Hepatocyte (in vitro differentiated cells): ENCODE measurements at regions not wholly inside any gene's neighbourhood (a gene's known extent, or its start where the extent isn't known, plus 50 kb on each side); places are given as distances from the start of the nearest gene placed in this dataset.

Experiments used
- DNase-seq: peaks from one replicate; pipeline ENCODE4 v3.0.0-alpha.2; 2016; ENCODE audit warnings: low spot score
- H2AFZ ChIP-seq: fragments of 200-600 bp; sonication (generic); 2 replicates; pipeline ENCODE4 v1.6.0; 2016; ENCODE audit warnings: antibody characterized with exemption, mild to moderate bottlenecking
- H3K27ac ChIP-seq: fragments of 200-600 bp; sonication (generic); 2 replicates; pipeline ENCODE4 v1.5.1; 2016; ENCODE audit warnings: mild to moderate bottlenecking
- H3K27me3 ChIP-seq: fragments of 200-600 bp; sonication (generic); 2 replicates; pipeline ENCODE4 v1.6.1; 2016
- H3K36me3 ChIP-seq: fragments of 200-600 bp; sonication (generic); replicated peaks from 2 replicates; pipeline ENCODE4 v1.5.1; 2016; ENCODE audit warnings: low read depth; ENCODE audit not compliant: insufficient read depth
- H3K4me1 ChIP-seq: fragments of 200-600 bp; sonication (generic); 2 replicates; pipeline ENCODE4 v1.5.1; 2016; ENCODE audit warnings: mild to moderate bottlenecking, moderate library complexity; ENCODE audit not compliant: insufficient read depth
- H3K4me2 ChIP-seq: fragments of 200-600 bp; sonication (generic); 2 replicates; pipeline ENCODE4 v1.6.0; 2016
- H3K4me3 ChIP-seq: fragments of 200-600 bp; sonication (generic); 2 replicates; pipeline ENCODE4 v1.5.1; 2016; ENCODE audit warnings: mild to moderate bottlenecking
- H3K79me2 ChIP-seq: fragments of 200-600 bp; sonication (generic); 2 replicates; pipeline ENCODE4 v1.6.0; 2017; ENCODE audit warnings: mild to moderate bottlenecking
- H3K9me2 ChIP-seq: fragments of 200-600 bp; sonication (generic); replicated peaks from 2 replicates; pipeline ENCODE4 v1.6.0; 2017; ENCODE audit warnings: mild to moderate bottlenecking; ENCODE audit not compliant: insufficient read depth
- H3K9me3 ChIP-seq: fragments of 200-600 bp; sonication (generic); 2 replicates; pipeline ENCODE4 v1.5.1; 2016; ENCODE audit warnings: low read depth, mild to moderate bottlenecking
- H4K20me1 ChIP-seq: fragments of 200-600 bp; sonication (generic); 2 replicates; pipeline ENCODE4 v1.6.0; 2016; ENCODE audit warnings: mild to moderate bottlenecking; ENCODE audit not compliant: insufficient read depth, poor library complexity, severe bottlenecking
- EZH2 ChIP-seq: fragments of 200-600 bp; sonication (generic); IDR thresholded peaks from 2 replicates; pipeline ENCODE4 v1.6.1; 2016; ENCODE audit warnings: antibody characterized with exemption, mild to moderate bottlenecking, borderline replicate concordance
- EZH2phosphoT487 ChIP-seq: fragments of 200-600 bp; sonication (generic); IDR thresholded peaks from one replicate; pipeline ENCODE4 v1.6.1; 2018; ENCODE audit warnings: antibody characterized with exemption, mild to moderate bottlenecking, low read depth, moderate library complexity; ENCODE audit not compliant: unreplicated experiment, severe bottlenecking
- WGBS: methylation state at CpG from one replicate; pipeline ENCODE4 v1.1.6; 2016; ENCODE audit warnings: low lambda C conversion rate; ENCODE audit errors: missing lambda C conversion rate; 5-methylcytosine and 5-hydroxymethylcytosine counted together
- TF ChIP-seq, protein P1 (sequence below): fragments of 200-600 bp; sonication (generic); IDR thresholded peaks from 2 replicates; pipeline ENCODE4 v1.5.1; 2016; ENCODE audit warnings: antibody characterized with exemption, mild to moderate bottlenecking; ENCODE audit not compliant: poor library complexity

DNA sequence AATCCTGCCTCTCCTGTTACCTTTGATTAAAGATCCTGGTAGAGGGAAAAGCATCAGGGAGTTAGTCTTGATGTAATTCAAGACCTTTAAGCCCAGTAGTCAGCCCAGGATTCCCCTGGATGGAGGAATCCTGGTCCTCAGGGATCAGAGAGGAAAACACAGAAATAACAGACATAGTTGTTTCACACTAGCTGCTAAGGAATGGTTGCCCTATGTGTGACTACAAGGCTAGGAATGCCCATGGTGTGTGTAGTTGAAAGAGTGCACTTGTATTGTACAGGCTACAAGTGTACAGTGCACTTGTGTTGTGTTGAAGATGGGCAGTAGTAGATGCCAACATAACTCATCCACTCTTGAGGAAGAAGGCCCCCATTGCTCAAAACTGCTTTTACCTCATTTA lies 226.8 kb downstream of the AASDHPPT start:
- Histone ChIP-seq H2AFZ (no peak overlapping the region), H3K4me1 (no peaks in the 10 kb centered on the region), H3K9me3 (no peaks in the 10 kb centered on the region), H3K27ac (no peak overlapping the region), H3K4me2 (no peak overlapping the region), H3K4me3 (no peak overlapping the region), H3K36me3 (no peaks in the 10 kb centered on the region), H4K20me1 (no peaks in the 10 kb centered on the region), H3K79me2 (no peaks in the 10 kb centered on the region), H3K9me2 (no peaks in the 10 kb centered on the region), H3K27me3 (no peaks in the 10 kb centered on the region)
- no peak for DNase-seq
- TF ChIP-seq, protein P1, sequence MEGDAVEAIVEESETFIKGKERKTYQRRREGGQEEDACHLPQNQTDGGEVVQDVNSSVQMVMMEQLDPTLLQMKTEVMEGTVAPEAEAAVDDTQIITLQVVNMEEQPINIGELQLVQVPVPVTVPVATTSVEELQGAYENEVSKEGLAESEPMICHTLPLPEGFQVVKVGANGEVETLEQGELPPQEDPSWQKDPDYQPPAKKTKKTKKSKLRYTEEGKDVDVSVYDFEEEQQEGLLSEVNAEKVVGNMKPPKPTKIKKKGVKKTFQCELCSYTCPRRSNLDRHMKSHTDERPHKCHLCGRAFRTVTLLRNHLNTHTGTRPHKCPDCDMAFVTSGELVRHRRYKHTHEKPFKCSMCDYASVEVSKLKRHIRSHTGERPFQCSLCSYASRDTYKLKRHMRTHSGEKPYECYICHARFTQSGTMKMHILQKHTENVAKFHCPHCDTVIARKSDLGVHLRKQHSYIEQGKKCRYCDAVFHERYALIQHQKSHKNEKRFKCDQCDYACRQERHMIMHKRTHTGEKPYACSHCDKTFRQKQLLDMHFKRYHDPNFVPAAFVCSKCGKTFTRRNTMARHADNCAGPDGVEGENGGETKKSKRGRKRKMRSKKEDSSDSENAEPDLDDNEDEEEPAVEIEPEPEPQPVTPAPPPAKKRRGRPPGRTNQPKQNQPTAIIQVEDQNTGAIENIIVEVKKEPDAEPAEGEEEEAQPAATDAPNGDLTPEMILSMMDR = no peak
- no peak for TF ChIP-seq EZH2
- TF ChIP-seq EZH2phosphoT487 = no peak

GRCh38 chr11:106305458-106305857 lies 228.0 kb downstream of the AASDHPPT start:
- Histone ChIP-seq H3K27me3 (no peaks in the 10 kb centered on the region), H3K4me3 (no peak overlapping the region), H3K27ac (no peak overlapping the region), H3K79me2 (no peaks in the 10 kb centered on the region), H2AFZ (no peak overlapping the region), H3K4me2 (no peak overlapping the region), H3K4me1 (no peaks in the 10 kb centered on the region), H4K20me1 (no peaks in the 10 kb centered on the region), H3K36me3 (no peaks in the 10 kb centered on the region), H3K9me2 (no peaks in the 10 kb centered on the region), H3K9me3 (no peaks in the 10 kb centered on the region)
- WGBS = 50% methylated on average over 1 of the region's 1 CpG
- no peak for DNase-seq
- TF ChIP-seq EZH2phosphoT487 (no peak), EZH2 (no peak)
- TF ChIP-seq, protein P1 = no peak

DNA sequence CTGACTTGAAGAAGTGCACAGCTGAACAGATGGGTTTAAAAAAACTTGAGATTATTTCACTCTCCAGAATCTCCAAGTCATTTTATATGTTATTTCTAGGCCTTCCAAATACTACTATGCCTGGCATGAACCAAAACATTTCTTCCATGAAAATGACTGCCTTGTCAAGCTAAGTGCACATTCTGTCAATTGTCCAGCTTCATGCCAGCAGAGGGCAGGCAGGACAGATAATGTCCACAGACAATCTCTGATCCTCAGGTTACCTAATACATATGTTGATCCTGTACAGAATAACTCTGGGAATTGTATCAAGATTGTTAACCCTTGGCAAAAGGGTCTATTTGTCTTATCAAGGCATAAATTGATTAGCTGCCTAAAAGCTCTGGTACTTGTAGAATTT lies 229.5 kb downstream of the AASDHPPT start:
- Histone ChIP-seq H3K9me2 (no peaks in the 10 kb centered on the region), H3K4me3 (no peak overlapping the region), H3K9me3 (no peaks in the 10 kb centered on the region), H2AFZ (no peak overlapping the region), H3K27ac (no peak overlapping the region), H3K4me1 (no peaks in the 10 kb centered on the region), H3K79me2 (no peaks in the 10 kb centered on the region), H3K36me3 (no peaks in the 10 kb centered on the region), H3K27me3 (no peaks in the 10 kb centered on the region), H3K4me2 (no peak overlapping the region), H4K20me1 (no peaks in the 10 kb centered on the region)
- DNase-seq = peak; percentile 16
- TF ChIP-seq EZH2 = no peak
- TF ChIP-seq, protein P1 = peak; percentile 39

DNA sequence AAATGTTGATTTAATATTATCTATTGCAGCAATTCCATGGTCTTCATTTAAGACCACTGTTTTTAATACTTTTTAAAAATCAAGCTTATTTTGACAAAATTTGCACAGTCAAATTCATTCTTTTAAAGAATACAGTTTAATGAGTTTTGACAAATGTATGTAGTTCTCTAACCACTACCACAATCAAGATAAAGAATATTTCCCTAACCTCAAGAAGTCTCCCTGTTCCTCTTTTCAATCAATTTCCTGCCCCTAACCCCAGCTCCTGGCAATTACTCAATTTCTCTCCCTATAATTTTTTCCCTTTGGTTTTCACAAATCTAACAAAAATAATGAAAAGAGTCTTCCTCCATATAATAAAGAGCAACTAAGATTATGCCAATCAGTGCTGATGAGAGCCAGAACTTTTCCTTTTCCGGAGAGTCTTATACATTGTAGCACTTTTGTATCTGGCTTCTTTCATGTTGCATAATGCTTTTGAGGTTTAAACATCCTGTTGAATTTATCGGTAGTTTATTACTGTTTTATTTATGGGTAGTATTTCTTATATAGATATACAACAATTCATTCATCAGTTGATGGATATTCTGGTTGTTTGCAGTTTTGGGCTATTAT lies 231.7 kb downstream of the AASDHPPT start:
- no peak for DNase-seq
- Histone ChIP-seq H3K4me1 (no peaks in the 10 kb centered on the region), H3K4me2 (no peak overlapping the region), H3K27me3 (no peaks in the 10 kb centered on the region), H2AFZ (no peak overlapping the region), H3K9me3 (no peaks in the 10 kb centered on the region), H3K36me3 (no peaks in the 10 kb centered on the region), H4K20me1 (no peaks in the 10 kb centered on the region), H3K79me2 (no peaks in the 10 kb centered on the region), H3K27ac (no peak overlapping the region), H3K9me2 (no peaks in the 10 kb centered on the region), H3K4me3 (no peak overlapping the region)
- TF ChIP-seq EZH2 = no peak
- no peak for TF ChIP-seq EZH2phosphoT487
- TF ChIP-seq, protein P1 = no peak
- WGBS = 66% methylated on average over 2 of the region's 2 CpGs
